ENCODE measurements at regions not wholly inside any gene's neighbourhood (a gene's known extent, or its start where the extent isn't known, plus 50 kb on each side); places are given as distances from the start of the nearest gene placed in this dataset.

DNA sequence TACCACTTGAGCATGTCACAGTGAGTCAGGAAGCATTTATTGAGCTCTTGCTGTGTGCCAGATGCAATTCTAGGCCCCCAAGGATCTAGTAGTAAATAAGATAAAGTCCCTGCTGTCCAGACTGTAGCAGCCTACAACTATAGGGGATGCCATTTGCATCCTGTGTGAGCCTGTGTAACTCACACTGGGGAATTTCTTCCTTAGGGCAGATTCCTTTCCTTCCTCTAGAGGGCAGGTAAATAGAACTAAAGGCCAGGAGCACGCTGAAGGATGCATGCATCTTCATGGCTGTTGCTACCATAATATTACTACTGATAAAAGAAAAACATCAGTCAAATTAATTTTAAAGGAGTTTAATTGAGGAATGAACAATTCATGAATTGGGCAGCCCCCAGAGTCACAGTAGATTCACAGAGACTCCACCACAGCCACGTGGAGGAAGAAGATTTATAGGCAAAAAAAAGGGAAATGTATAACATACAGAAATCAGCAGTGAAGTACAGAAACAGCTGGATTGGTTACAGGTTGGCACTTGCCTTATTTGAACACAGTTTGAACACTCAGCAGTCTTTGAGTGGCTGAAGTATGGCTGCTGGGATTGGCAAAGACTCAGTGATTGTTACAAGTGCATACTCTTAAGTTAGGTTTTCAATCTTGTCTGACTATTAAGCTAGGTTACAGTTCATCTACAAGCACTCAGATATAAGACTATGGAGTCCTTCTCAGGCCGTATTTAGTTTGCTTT lies 98.9 kb downstream of the ACTL7B start:
- no peak for DNase-seq (ENCODE audit: low spot score)
- H3K27ac ChIP-seq: no peak overlapping the region
- TF ChIP-seq, protein P1, sequence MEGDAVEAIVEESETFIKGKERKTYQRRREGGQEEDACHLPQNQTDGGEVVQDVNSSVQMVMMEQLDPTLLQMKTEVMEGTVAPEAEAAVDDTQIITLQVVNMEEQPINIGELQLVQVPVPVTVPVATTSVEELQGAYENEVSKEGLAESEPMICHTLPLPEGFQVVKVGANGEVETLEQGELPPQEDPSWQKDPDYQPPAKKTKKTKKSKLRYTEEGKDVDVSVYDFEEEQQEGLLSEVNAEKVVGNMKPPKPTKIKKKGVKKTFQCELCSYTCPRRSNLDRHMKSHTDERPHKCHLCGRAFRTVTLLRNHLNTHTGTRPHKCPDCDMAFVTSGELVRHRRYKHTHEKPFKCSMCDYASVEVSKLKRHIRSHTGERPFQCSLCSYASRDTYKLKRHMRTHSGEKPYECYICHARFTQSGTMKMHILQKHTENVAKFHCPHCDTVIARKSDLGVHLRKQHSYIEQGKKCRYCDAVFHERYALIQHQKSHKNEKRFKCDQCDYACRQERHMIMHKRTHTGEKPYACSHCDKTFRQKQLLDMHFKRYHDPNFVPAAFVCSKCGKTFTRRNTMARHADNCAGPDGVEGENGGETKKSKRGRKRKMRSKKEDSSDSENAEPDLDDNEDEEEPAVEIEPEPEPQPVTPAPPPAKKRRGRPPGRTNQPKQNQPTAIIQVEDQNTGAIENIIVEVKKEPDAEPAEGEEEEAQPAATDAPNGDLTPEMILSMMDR (IDR thresholded peaks at IDR 0.05): no peak
- H3K4me3 ChIP-seq: no peak overlapping the region

DNA sequence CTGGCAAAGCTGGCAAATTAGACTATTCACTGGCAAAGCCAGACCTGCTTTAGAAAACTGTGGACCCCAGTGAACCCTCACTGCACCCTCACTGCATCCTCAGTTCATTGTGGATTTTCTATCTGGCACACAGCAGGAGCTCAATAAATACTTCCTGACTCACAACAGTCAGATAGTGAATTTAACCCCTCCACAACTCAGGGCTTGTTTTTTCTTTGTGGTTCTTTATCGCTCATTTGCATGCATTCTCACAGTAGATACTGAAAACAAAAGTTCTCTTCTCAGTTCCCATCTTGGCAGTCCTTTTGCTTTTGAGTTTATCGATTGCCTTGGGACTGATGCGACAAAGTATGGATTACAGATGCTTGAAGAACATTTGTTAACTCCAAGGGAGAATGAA lies 99.8 kb downstream of the ACTL7B start:
- no peak for DNase-seq (ENCODE audit: low spot score)
- no peak overlapping the region for H3K4me3 ChIP-seq
- H3K27ac ChIP-seq: no peak overlapping the region
- TF ChIP-seq, protein P1 (IDR thresholded peaks at IDR 0.05): no peak

GRCh38 chr9:108751369-108751768 lies 104.4 kb downstream of the ACTL7B start:
- TF ChIP-seq, protein P1 (IDR thresholded peaks at IDR 0.05): no peak
- no peak for DNase-seq (ENCODE audit: low spot score)
- no peak overlapping the region for H3K4me3 ChIP-seq
- H3K27ac ChIP-seq: no peak overlapping the region

DNA sequence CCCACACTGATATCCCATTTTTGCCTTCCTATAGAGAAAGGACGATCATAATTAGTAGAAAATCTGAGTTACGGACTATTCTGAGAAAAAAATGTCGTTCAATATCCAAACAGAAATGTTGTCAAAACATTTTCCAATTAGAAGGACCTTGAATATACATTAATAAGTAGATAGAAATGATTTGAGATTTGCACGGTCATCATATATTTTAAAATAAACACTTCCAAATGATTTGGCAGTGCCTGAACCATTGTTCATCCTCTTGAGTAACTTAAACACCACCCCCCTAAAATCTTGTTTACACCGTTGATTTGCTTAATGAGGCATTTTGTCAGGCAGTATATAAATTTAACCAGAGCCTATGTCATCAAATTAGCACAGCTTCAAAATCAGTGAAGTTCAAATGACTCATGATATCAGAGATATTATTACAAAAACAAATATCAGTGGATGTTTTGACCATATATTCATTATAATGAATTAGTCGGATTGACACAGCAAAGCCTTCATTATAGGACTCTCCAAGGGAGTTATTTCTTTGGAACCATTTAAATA lies 105.0 kb downstream of the ACTL7B start:
- H3K4me3 ChIP-seq: no peak overlapping the region
- no peak for DNase-seq (ENCODE audit: low spot score)
- no peak overlapping the region for H3K27ac ChIP-seq
- TF ChIP-seq, protein P1 (IDR thresholded peaks at IDR 0.05): no peak

GRCh38 chr9:108748776-108749175 lies 107.0 kb downstream of the ACTL7B start:
- Histone ChIP-seq H3K4me3 (no peak overlapping the region), H3K27ac (no peak overlapping the region)
- TF ChIP-seq, protein P1 (IDR thresholded peaks at IDR 0.05): no peak
- no peak for DNase-seq (ENCODE audit: low spot score)

- no peak overlapping the region for H3K4me3 ChIP-seq
- H3K27ac ChIP-seq: no peak overlapping the region
- no peak for DNase-seq (ENCODE audit: low spot score)
- TF ChIP-seq, protein P1 (IDR thresholded peaks at IDR 0.05): no peak
Measured at GRCh38 chr9:108746864-108747263, 108.9 kb downstream of the ACTL7B start.

DNA sequence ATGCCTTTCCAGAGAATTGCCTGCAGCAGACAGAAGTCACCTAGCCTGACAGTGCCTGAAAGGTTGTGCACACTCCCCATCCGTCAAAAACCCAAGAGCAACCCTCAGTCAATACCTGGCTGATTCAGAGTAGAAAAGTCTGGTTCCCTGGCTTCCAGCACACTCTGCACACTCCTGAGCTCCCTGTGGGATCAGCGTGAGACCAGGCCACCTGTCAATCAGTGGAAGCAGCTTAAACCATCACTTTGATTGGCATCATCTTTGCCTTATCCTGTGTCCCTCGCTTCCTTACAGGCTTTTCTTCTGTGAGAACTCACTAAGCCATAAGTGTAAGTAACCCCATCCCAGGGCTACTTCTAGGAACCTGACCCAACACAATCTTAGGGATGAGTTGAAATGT lies 109.8 kb downstream of the ACTL7B start:
- Histone ChIP-seq H3K27ac (no peak overlapping the region), H3K4me3 (no peak overlapping the region)
- TF ChIP-seq, protein P1 (IDR thresholded peaks at IDR 0.05): no peak
- no peak for DNase-seq (ENCODE audit: low spot score)
